ENCODE measurements at regions not wholly inside any gene's neighbourhood (a gene's known extent, or its start where the extent isn't known, plus 50 kb on each side); places are given as distances from the start of the nearest gene placed in this dataset.

GRCh38 chr11:121829159-121829643, 286.8 kb downstream of the BLID start:
- H3K79me1 ChIP-seq (ENCODE audit: insufficient read depth, low read depth, low read length, poor library complexity, severe bottlenecking), result no peaks in the 10 kb centered on the region
- DNase-seq, result no peak
- TF ChIP-seq CTCF (conservative IDR thresholded peaks at IDR 0.05), result no peak
- no peak overlapping the region for H3K14ac ChIP-seq (ENCODE audit: insufficient read depth, low read length)
- no peak overlapping the region for H3K4me2 ChIP-seq (ENCODE audit: insufficient read depth, insufficient read length, low read length)
- H2BK20ac ChIP-seq (ENCODE audit: low read depth, low read length, poor library complexity, severe bottlenecking), result no peak overlapping the region
- no peak overlapping the region for H3K9ac ChIP-seq (ENCODE audit: extremely low read depth, insufficient read length, low read length)
- H3K56ac ChIP-seq (ENCODE audit: insufficient read length, low read depth, low read length), result no peak overlapping the region
- H3K27ac ChIP-seq (ENCODE audit: insufficient read length, low read depth, low read length), result no peak overlapping the region
- H4K20me1 ChIP-seq (ENCODE audit: control insufficient read depth, insufficient read depth, insufficient read length), result no peaks in the 10 kb centered on the region
- Mint-ChIP-seq H3K4me1 (no peaks in the 10 kb centered on the region), H3K4me3 (no peak overlapping the region), H3K27me3 (ENCODE audit: low read depth) (no peaks in the 10 kb centered on the region), H3K27ac (no peak overlapping the region), H3K9me3 (peaks cover 15 to 20% of the 10 kb centered on the region in 2 experiments; a peak in 4 of 5 replicates), H3K36me3 (ENCODE audit: insufficient read depth in 1 of 3, low read depth in 3 of 3) (peaks cover 2 to 16% (median 4%) of the 10 kb centered on the region in 3 experiments; a peak in 5 of 7 replicates)
- no peaks in the 10 kb centered on the region for H3K23me2 ChIP-seq (ENCODE audit: insufficient read length, low read depth, low read length, poor library complexity, severe bottlenecking)
- WGBS (ENCODE audit: extremely low coverage, insufficient read length, low lambda C conversion rate), result no CpG with 5 or more reads among the region's 2 CpGs
- H3K4me1 ChIP-seq (ENCODE audit: insufficient read depth, low read length), result no peaks in the 10 kb centered on the region
- H3T11ph ChIP-seq (ENCODE audit: low read length), result no peak overlapping the region
- no peak overlapping the region for H2AFZ ChIP-seq (ENCODE audit: low read length)
- H3K9me3 ChIP-seq (ENCODE audit: control insufficient read depth, low read depth, low read length), result no peaks in the 10 kb centered on the region
- H2BK15ac ChIP-seq (ENCODE audit: low read depth, low read length), result no peak overlapping the region
- H4K91ac ChIP-seq (ENCODE audit: insufficient read length, low read depth, low read length), result no peak overlapping the region
- no peaks in the 10 kb centered on the region for H3K27me3 ChIP-seq (ENCODE audit: insufficient read depth, low read length)
- H2BK12ac ChIP-seq (ENCODE audit: insufficient read length, low read depth, low read length), result no peak overlapping the region
- no peak overlapping the region for H2BK5ac ChIP-seq (ENCODE audit: insufficient read length, low read length)
- no peak overlapping the region for H3K18ac ChIP-seq (ENCODE audit: insufficient read length, low read depth, low read length)
- H4K5ac ChIP-seq (ENCODE audit: insufficient read length, low read depth, low read length), result no peak overlapping the region
- no peak overlapping the region for H4K8ac ChIP-seq (replicated peaks; ENCODE audit: insufficient read length, low read depth, low read length)
- no peak overlapping the region for H2AK5ac ChIP-seq (ENCODE audit: insufficient read length, low read length)
- H3K79me2 ChIP-seq (ENCODE audit: insufficient read depth, low read length), result no peaks in the 10 kb centered on the region
- no peak overlapping the region for H3K23ac ChIP-seq (ENCODE audit: insufficient read length, low read depth, low read length)
- H3K4ac ChIP-seq (ENCODE audit: low read depth, low read length), result no peak overlapping the region
- no peak overlapping the region for H2BK120ac ChIP-seq (ENCODE audit: low read depth, low read length, poor library complexity, severe bottlenecking)
